ENCODE measurements at regions not wholly inside any gene's neighbourhood (a gene's known extent, or its start where the extent isn't known, plus 50 kb on each side); places are given as distances from the start of the nearest gene placed in this dataset.
"Not testable (repeated sequence)": the region's sequence is repeated elsewhere in the genome, so short reads cannot be mapped to it uniquely, and the experiment has no call there.

DNA sequence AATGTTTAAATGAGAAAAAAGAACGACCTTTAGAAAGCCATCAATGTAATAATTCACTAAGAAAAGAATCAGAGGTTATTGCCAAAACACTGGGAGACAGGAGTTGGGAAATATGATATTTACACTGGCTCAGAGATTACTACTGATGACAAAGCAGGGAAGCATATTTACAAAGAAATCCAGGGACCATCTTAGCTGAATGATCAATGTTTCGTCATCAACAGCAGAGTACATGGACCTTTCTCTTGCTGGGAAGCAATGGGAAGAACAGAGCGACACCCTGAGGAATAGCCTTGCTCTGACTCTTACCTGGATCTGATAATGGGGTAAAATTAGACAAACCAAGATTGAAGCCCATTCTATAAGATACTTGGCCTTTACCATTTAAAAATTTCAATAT lies 1293.5 kb downstream of the XPNPEP1 start:
- no peak for DNase-seq

DNA sequence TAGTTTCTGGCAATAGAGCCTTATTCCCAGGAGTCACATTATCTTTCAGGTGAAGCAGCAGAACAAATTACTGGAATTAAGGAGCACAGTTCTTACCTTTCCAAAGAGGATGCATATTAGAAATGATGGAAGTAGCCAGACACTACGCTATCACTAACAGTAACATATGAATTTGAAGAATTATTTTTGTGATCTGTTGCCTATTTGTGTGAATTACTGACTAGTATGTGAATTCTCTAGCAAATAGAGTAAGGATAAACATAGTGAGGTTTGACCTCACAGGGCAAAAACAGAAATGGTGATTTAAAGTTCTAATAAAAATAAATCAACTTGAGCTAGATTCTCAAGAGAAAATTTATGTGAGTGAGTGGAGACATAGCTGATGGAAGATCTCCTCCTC lies 1299.3 kb downstream of the XPNPEP1 start:
- DNase-seq, result no peak

DNA sequence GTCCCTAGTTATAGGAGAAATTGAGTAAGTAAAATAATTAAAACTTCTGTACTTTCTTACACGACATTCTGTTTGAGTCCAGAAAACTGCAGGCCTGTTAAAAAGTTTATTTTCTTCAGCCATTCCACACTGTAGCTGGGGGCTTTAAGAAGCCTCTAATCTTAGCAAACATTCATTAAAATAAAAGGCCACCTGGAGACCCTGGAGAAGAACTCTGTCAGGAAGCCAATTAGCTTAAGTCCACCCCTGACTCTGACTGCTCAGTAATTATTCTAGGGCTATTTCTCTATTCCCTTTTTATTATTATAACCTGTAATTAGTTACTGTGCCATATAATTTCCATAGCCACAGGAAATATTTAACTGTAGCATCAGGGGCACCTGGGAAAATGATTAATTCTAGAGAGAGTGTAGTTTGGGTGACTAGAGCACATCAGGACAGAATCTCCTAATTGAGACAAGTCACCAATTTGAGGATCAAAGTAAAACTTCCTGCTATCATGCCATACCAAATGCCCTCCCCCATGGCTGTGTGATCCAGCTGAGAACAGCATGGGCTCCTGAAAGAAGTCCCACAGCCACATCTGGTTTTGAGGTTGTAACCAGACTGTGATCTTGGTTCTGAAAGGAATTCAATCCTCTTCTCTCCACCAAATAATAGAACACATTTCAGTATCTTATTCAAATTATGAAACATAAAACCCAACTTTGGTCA lies 1302.3 kb downstream of the XPNPEP1 start:
- no peak for DNase-seq

DNA sequence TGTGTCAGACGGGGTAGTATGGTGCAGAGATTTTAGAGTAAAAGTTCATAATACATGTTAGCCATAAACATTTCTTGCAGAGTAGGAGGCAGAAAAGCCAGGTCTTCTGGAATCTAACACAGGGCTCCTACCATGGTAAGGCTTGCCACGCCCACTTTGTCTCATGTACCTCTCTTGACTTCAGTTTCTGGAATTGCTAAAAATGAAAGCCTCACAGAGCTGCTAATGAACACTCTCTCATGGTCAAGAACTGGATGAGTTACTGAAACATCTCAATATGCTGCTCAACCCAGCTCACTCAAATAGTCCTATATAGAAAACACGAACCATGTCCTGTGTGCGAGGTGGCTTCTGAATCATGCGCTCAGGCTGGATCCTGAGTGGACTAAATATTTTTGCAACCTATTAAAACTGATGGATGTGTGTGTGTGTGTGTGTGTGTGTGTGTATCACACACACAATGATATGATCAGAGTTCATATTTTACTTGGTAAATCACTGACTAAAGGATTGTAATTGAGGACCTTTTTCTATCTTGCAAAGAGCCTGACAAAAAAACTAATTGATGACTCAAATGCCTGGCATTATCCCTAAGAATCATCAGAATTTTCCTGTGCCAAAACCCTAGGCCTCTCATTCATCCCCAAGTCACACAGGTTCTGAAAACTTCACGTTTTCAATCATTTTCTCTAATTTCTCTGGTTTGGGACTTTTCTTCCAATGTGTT lies 1306.6 kb downstream of the XPNPEP1 start:
- DNase-seq, result no peak

DNA sequence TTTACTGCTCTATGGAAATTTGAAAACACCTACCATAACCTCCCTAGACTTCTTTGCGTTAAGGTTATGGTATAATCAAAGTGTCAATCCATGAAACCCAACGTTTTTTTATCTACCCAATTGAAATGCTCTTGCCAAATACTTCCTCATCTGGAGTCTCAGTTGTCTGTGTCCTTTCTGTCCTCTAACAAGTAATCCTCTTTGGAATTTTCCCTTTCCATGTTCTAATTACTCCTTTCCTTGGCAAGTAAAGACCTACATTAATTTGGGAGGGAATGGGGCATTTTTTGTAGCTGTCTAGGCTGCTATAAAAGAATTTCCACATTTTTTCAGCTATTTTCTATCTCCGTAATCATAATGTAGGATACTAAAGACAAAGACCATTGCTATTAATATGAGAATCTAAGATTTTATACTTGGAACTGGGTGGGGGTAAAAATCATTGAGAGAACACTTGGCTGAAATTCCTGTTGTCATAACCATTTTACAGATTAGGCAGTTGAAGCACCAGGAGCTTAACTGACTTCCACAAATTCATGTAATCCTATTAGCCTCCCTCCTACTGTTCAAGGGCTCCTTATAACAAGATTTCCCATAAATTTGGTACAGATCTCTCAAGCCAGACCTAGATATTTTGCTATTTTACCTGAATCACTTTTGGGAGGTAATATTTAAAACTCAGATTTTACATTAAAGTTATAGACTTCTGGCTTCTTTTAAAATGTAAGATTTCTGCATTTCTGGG lies 1307.6 kb downstream of the XPNPEP1 start:
- DNase-seq, result no peak

DNA sequence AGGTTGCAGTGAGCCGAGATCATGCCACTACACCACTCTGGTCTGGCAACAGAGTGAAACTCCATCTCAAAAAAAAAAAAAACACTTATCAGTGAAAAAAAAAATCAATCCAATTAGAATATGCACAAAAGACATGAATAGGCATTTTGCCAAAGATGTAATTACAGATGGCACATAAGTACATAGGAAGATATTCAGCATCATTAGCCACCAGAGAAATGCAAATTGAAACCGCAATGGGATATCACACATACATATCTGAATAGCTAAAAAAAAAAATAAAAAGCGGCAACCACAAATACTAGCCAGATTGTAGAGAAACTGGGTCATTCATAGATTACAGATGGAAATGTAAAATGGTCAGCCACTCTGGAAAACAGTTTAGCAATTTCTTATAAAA lies 1310.8 kb downstream of the XPNPEP1 start:
- DNase-seq, result no peak

DNA sequence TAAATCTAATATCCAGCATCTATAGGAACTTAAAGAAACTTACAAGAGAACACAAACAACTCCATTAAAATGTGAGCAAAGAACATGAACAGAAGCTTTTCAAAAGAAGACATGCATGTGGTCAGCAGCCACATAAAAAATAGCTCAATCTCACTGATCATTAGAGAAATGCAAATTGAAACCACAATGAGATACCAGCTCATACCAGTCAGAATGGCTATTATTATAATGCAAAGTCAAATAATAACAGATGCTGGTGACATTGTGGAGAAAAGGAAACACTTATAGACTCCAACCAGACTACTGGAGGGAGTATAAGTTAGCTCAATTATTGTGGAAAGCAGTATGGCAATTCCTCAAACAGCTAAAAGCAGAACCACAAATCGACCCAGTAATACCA lies 1314.5 kb downstream of the XPNPEP1 start:
- DNase-seq, result no peak

DNA sequence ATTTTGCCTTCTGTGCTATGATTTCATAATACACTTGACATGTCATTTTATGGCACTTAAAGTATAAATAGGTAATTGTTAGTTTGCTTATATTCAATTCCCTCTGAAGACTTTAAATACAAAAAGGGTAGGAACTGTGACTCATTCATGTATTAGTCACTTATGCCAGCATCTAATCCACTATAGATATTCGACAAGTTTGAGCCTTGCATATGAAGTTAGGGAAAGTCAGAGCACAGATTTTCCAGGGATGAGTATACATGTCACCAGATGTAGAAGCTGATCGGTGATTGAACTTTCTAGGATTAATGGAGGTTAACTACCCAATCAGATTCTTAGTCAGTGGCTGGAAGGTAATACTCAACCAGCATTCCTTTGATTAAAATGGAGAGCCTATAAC lies 1321.5 kb downstream of the XPNPEP1 start:
- DNase-seq, result no peak

DNA sequence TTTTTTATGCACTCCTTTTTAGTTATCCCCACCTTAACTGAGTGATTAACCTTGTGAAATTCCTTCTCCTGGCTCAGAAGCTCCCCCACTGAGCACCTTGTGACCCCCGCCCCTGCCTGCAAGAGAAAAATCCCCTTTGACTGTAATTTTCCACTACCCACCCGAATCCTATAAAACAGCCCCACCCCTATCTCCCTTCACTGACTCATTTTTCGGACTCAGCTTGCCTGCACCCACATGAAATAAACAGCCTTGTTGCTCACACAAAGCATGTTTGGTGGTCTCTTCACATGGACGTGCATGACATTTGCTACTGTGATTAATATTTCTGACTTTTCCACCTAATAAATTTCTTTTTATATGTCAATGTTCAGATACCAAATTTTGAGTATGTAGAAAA lies 1322.8 kb downstream of the XPNPEP1 start:
- not testable (repeated sequence) for DNase-seq

DNA sequence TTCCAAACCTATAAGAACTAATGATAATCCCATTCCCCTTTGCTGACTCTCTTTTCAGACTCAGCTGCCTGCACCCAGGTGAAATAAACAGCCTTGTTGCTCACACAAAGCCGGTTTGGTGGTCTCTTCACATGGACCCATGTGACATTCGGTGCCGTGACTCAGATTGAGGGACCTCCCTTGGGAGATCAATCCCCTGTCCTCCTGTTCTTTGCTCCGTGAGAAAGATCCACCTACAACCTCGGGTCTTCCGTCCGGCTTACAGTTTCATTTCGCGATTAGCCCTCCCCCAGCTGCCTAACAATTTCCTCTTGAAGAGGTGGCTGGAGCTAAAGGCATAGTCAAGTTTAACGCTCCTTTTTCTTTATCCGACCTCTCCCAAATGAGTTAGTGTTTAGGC lies 1324.0 kb downstream of the XPNPEP1 start:
- not testable (repeated sequence) for DNase-seq

DNA sequence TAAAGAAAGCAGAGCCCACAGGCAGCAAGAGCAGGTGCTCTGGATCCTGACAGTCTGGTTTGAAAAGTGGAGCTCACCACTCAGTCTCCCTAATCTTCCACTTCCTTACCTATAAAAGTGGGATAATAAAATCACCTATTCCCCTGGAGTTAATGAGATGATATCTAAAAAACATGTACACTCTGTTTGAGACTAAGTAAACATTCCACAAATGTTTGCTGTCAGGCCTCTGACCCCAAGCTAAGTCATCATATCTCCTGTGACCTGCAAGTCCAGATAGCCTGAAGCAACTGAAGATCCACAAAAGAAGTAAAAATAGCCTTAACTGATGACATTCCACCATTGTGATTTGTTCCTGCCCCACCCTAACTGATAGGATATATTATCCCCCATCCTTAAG lies 1324.5 kb downstream of the XPNPEP1 start:
- DNase-seq, result no peak

DNA sequence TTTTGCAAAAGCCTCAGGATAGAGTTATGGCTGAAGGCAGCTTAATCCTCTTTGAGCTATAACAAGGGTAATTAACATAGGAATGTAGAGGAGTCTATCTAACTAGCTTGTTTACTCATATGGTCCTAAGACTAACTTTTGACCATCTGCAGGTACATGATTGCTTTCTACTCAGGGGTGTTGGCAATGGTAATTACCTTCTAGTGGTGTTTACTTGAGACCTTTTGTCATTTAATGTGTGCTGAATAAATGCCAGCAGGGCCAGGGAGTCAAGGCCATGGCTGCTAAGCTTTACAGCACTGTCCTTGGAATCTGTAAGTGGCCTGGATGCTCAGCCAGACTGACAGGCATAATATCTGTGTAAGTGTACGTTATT lies 1325.0 kb downstream of the XPNPEP1 start:
- DNase-seq, result no peak

DNA sequence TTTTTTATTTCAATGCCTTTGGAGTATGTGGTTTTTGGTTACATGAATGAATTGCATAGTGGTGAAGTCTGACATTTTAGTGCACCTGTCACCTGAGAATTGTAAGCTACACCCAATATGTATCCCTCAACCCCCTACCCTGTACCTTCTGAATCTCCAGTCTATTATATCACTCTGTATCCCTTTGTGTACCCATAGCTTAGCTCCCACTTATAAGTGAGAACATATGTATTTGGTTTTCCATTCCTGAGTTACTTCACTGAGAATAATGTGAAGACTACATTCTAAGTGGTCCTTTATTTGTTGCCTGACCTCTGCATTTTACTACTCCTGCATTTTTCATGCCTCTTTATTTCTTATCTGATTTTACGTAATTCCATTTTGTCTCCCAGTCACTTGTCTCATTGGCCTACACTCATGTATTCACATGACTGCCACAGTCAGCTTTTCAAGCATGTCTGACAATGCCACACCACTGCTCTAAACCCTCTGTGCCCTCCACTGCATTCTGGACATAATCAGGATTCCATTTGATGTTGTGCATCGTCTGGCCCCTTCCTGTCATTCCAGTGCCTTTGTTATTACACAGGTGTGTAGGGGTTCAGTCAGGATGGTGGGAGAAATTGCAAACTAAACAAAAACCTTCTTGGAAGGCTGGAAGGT lies 1325.5 kb downstream of the XPNPEP1 start:
- no peak for DNase-seq

DNA sequence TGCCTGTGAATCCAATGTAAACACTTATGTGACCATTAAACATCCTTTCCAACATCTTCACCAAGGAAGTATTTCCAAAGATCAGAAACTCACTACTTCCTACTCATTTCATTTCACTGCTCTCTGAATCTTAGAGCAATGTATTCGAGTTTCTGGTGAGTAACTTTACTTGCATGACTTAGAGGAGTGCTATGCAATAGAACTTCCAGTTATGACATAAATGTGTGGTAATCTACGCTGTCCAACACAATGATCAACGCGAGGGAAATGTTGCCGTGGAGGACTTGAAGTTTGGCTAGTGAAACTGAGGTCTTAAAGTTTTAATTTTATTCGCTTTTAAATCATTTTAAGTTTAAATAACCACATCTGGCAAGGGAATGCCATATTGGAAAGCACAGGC lies 1326.3 kb downstream of the XPNPEP1 start:
- DNase-seq, result no peak

DNA sequence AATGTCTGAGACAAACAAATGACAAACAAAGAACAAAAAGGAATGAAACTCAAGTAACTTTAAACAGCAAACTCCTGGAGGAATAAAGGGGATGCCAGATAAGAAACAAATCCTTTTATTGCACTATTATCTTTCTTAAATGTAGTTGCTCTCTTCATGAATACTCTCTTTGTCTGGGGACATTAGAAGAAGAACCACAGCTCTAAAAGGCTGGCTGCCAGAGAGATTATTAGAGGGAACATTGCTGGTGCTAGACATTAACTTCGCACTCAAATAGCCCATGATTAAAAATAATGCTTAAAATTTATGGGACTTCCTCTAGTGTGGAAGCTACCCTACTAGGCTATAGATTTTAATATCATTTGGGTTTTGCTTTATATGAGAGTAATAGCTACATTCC lies 1330.4 kb downstream of the XPNPEP1 start:
- no peak for DNase-seq

DNA sequence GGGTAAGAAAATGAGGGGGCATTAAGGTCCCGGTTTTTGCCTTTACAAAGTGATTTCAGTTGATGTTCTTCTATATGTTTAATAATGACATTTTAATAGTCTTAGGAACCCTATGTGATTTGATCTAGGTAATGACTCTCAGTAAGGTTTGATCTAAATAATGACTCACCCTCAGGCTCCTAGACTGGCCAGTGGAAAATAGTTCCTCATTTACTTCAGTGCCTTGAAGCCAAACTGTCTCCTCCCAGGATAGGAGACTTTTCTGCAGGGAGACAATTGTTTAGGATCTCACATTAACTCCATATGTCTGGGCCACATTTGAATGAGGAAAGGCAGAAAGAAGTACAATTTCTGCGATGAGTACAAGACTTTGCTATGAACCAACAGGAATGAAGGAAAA lies 1331.9 kb downstream of the XPNPEP1 start:
- no peak for DNase-seq

DNA sequence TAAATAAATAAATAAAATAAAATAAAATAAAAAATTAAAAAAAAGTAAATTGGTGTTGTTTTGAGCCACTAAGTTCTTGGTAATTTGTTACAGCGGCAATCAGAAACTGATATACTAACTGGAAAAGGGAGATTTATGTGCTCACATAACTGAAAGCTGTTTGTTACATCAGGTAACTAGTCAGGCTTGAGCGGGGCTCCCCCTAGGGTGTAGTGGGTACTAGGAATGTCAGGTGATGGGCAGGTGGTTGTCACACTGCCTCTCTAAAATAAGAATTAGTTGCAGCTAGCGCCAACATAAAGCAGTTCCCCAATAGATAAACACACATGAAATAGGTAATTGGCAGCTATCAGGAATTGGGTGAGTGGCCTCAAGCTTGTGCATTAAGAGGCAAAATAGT lies 1336.9 kb downstream of the XPNPEP1 start:
- no peak for DNase-seq

DNA sequence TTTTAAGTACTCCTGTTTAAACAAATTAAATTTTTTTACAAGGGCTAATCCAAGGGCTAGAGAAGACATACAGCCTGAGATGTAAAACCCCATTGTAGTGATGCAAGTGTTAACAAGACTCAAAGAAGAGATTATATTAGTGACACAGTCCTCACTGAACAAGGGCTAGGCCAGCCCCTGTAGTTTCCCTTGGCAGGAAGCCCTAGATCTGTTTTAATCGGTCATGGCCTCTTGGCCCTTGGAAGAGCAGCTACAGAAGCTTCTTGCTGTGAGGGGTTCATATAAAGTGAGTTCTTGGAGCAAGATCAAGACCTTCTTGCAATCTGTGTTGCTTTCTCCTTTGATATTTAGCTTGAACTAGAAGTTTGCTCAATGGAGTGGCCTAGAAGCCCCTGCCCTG lies 1339.4 kb downstream of the XPNPEP1 start:
- DNase-seq, result no peak

DNA sequence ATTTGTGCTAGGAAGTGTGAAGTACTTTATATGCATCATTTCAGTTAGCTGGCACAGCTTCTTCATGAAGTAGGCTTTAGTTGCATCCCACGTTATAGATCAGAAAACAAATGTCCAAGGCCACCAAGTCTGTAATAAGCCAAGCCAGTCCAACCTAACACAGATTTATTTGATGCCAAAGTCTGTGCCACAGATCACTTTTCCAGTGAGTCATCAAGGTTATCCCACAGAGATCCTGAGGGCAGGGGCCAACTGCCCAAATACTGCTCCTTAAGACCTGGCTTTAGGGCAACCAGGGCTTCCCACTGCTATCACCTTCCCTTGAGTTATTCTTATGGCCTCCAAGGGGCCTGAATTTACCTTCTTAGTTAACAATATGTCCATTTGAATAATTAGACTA lies 1340.4 kb downstream of the XPNPEP1 start:
- no peak for DNase-seq

DNA sequence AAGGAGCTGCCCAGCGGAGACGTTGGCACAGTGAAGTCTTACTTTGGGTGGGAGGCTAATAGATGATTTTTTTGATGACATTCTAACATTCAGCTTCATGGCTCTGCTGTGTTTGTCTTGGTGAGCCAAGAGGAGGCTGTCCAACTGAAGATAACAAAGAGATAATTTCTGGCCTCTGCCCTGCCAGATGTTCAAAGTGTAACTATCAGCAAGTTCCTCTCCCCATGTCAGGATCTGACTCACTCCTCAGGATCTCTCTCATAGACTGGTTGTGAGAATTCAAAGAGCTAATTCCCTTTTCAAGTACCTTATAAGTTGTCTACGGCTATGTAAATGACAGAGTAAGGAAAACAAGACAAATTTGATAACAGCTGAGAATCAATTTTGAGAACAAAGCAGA lies 1340.9 kb downstream of the XPNPEP1 start:
- DNase-seq, result no peak

DNA sequence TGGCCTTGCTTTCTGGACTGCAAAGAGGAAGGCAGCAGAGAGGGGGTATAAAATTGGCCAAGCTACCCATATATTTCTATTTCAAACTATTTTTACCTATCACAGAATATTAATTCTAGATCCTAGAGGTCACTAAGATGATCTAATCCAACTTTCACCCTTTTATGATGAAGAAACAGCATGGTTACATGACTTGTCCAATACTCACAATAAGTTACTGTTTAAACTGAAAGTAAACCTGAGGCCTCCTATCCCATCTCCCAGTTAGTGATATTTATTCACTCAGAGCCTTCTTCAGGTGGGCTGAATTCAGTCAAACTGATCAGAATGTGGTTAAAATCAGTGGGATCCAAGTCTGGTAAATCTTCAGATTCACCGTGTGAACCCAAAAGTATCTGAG lies 1345.1 kb downstream of the XPNPEP1 start:
- no peak for DNase-seq

DNA sequence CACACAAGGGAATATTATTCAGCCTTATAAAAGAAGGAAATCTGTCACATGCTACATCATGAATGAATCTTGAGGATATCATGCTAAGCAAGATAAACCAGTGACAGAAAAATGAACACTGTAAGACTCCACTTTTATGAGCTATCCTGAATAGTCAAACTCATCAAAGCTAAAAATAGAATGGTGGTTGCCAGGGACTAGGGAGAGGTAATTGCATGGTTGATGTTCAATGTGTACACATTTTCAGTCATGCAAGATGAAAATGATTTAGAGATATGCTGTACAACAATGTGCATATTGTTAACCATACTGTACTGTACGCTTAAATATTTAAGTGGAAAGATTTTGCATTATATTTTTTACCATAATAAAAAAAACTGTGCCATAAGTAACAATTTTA lies 1349.1 kb downstream of the XPNPEP1 start:
- DNase-seq, result no peak

DNA sequence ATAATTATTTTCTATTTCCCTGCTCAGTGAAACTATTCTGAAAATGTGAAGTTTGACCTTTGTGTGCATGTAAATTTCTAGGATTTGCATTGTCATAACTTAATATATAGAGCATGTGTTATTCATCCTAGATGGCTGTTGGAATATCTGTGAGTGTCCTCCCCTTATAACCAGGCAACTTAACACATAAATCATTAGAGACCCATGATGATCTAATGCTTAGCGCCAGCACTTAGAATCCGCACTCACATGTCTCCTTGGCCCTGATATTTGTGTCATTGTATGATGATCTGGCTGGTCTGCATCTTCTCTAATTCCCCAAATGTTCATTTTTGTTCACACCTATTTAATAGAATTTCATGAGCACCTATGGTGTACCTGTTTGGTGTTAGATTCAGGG lies 1354.5 kb downstream of the XPNPEP1 start:
- no peak for DNase-seq
